ENCODE measurements at regions not wholly inside any gene's neighbourhood (a gene's known extent, or its start where the extent isn't known, plus 50 kb on each side); places are given as distances from the start of the nearest gene placed in this dataset.

DNA sequence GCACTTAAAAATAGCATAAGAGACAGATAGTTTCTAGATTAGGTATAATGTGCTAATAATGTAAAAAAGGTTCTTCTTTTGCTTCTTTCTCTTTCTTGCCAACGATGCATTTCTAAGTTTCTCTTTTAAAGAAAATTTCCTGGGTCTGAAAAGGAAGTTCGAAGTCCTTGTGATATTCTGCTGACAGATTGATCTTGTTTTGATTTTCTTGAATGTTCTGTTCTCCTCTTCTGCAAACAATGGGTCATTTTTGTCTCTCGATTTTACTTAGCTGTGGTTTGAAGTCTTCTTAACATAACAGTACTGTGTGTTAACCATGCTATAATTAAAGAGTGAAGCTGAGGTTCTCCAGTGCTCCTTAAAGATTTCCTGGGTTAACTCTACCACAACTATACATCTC lies 61.1 kb upstream of the ACYP2 start:
- no peaks in the 10 kb centered on the region for H3K27me3 ChIP-seq (ENCODE audit: control insufficient read depth, extremely low read depth, insufficient read depth, low read length)
- H3K9me1 ChIP-seq (ENCODE audit: control insufficient read depth, extremely low read depth, insufficient read depth, low read length) = no peaks in the 10 kb centered on the region
- FAIRE-seq = no peak
- dilution Hi-C loops (cut with MboI; ENCODE audit: extremely low pct_ligation_motif_present, low sequenced_read_pairs) = no loop called here
- H3K79me2 ChIP-seq (ENCODE audit: control insufficient read depth, insufficient read depth, low read length) = no peaks in the 10 kb centered on the region
- no peak for TF ChIP-seq EZH2 (IDR thresholded peaks at IDR 0.05; ENCODE audit: low read length)
- TF ChIP-seq, protein P1, sequence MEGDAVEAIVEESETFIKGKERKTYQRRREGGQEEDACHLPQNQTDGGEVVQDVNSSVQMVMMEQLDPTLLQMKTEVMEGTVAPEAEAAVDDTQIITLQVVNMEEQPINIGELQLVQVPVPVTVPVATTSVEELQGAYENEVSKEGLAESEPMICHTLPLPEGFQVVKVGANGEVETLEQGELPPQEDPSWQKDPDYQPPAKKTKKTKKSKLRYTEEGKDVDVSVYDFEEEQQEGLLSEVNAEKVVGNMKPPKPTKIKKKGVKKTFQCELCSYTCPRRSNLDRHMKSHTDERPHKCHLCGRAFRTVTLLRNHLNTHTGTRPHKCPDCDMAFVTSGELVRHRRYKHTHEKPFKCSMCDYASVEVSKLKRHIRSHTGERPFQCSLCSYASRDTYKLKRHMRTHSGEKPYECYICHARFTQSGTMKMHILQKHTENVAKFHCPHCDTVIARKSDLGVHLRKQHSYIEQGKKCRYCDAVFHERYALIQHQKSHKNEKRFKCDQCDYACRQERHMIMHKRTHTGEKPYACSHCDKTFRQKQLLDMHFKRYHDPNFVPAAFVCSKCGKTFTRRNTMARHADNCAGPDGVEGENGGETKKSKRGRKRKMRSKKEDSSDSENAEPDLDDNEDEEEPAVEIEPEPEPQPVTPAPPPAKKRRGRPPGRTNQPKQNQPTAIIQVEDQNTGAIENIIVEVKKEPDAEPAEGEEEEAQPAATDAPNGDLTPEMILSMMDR (optimal IDR thresholded peaks at IDR 0.05 in 1 of 3, IDR thresholded peaks at IDR 0.05 in 1 of 3, conservative IDR thresholded peaks at IDR 0.05 in 1 of 3; ENCODE audit: extremely low read depth in 1 of 3, insufficient read depth in 2 of 3, low read length in 3 of 3) = no peak
- H3K9me3 ChIP-seq (ENCODE audit: control insufficient read depth, low read depth, low read length) = no peaks in the 10 kb centered on the region
- H2AFZ ChIP-seq (ENCODE audit: control insufficient read depth, low read length) = no peak overlapping the region
- no peaks in the 10 kb centered on the region for H4K20me1 ChIP-seq (ENCODE audit: control insufficient read depth, extremely low read depth, insufficient read depth, low read length)
- no peak for DNase-seq (ENCODE audit: low read depth, low spot score)
- H3K4me2 ChIP-seq (ENCODE audit: control insufficient read depth, extremely low read depth, insufficient read depth, low read depth, low read length) = no peak overlapping the region
- H3K4me1 ChIP-seq (ENCODE audit: control insufficient read depth, extremely low read depth, insufficient read depth, low read length) = peaks cover 1% of the 10 kb centered on the region
- H3K4me3 ChIP-seq (ENCODE audit: control insufficient read depth in 2 of 3, extremely low read depth in 1 of 3, insufficient read depth in 2 of 3, low read depth in 1 of 3, low read length in 3 of 3) = no peak overlapping the region
- no peak overlapping the region for H3K9ac ChIP-seq (ENCODE audit: control insufficient read depth, extremely low read depth, insufficient read depth, low read length)
- no peaks in the 10 kb centered on the region for H3K36me3 ChIP-seq (ENCODE audit: control insufficient read depth in 2 of 2, extremely low read depth in 1 of 2, insufficient read depth in 2 of 2, low read length in 2 of 2)
- H3K27ac ChIP-seq (ENCODE audit: control insufficient read depth, insufficient read depth, low read length) = no peak overlapping the region

DNA sequence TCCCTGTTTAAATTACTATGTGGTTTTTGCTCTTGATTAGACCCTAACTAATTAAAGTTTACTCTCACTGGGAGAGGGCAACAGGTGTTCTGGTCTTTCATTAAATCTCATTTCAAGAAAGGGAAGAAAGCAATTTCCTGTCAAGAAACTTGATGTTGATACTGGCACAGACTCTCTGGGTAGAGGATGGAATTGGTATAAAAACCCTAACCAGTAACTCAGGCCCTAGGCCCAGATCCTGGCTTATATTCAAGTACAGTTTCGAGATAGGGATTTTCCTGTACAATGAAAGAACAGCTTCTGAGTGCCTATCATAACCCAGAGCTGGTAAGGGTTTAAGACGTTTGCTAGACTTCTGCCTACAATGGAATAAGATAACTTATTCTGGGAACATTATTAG lies 61.6 kb upstream of the ACYP2 start:
- H3K27me3 ChIP-seq (ENCODE audit: control insufficient read depth, extremely low read depth, insufficient read depth, low read length) = no peaks in the 10 kb centered on the region
- no peak overlapping the region for H3K9ac ChIP-seq (ENCODE audit: control insufficient read depth, extremely low read depth, insufficient read depth, low read length)
- H3K27ac ChIP-seq (ENCODE audit: control insufficient read depth, insufficient read depth, low read length) = no peak overlapping the region
- no peaks in the 10 kb centered on the region for H3K36me3 ChIP-seq (ENCODE audit: control insufficient read depth in 2 of 2, extremely low read depth in 1 of 2, insufficient read depth in 2 of 2, low read length in 2 of 2)
- H2AFZ ChIP-seq (ENCODE audit: control insufficient read depth, low read length) = no peak overlapping the region
- no peaks in the 10 kb centered on the region for H3K9me3 ChIP-seq (ENCODE audit: control insufficient read depth, low read depth, low read length)
- no peaks in the 10 kb centered on the region for H4K20me1 ChIP-seq (ENCODE audit: control insufficient read depth, extremely low read depth, insufficient read depth, low read length)
- TF ChIP-seq, protein P1 (optimal IDR thresholded peaks at IDR 0.05 in 1 of 3, IDR thresholded peaks at IDR 0.05 in 1 of 3, conservative IDR thresholded peaks at IDR 0.05 in 1 of 3; ENCODE audit: extremely low read depth in 1 of 3, insufficient read depth in 2 of 3, low read length in 3 of 3) = no peak
- no peak for TF ChIP-seq EZH2 (IDR thresholded peaks at IDR 0.05; ENCODE audit: low read length)
- H3K79me2 ChIP-seq (ENCODE audit: control insufficient read depth, insufficient read depth, low read length) = no peaks in the 10 kb centered on the region
- H3K9me1 ChIP-seq (ENCODE audit: control insufficient read depth, extremely low read depth, insufficient read depth, low read length) = no peaks in the 10 kb centered on the region
- DNase-seq (ENCODE audit: low read depth, low spot score) (no peak), FAIRE-seq (no peak)
- dilution Hi-C loops (cut with MboI; ENCODE audit: extremely low pct_ligation_motif_present, low sequenced_read_pairs) = no loop called here
- H3K4me2 ChIP-seq (ENCODE audit: control insufficient read depth, extremely low read depth, insufficient read depth, low read depth, low read length) = no peak overlapping the region
- H3K4me1 ChIP-seq (ENCODE audit: control insufficient read depth, extremely low read depth, insufficient read depth, low read length) = no peaks in the 10 kb centered on the region
- no peak overlapping the region for H3K4me3 ChIP-seq (ENCODE audit: control insufficient read depth in 2 of 3, extremely low read depth in 1 of 3, insufficient read depth in 2 of 3, low read depth in 1 of 3, low read length in 3 of 3)

All from keratinocyte (primary cell).